ENCODE measurements at regions not wholly inside any gene's neighbourhood (a gene's known extent, or its start where the extent isn't known, plus 50 kb on each side); places are given as distances from the start of the nearest gene placed in this dataset.

DNA sequence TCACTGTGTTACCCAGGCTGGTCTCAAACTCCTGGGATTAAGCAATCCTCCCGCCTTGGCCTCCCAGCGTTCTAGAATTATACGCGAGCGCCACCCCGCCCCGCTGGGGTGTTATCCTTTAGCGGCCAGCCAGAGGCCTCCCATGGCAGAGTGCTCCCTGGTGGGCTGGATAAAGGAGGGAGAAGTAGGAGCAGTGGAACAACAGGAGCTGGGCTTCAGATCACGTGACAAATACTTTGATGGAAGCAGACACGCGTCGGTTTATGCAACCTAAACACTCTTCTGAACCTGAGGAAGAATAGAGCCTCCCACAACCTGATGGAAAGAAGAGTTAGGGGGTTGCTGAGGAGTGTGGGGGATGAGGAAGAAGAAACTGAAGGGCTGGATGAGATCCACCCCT, 2114.0 kb downstream of the TP53TG3F start:
- Mint-ChIP-seq H3K4me3 (no peak overlapping the region), H3K4me1 (no peaks in the 10 kb centered on the region), H3K36me3 (peaks cover 70% of the 10 kb centered on the region), H3K27ac (no peak overlapping the region), H3K9me3 (peaks cover 65% of the 10 kb centered on the region), H3K27me3 (ENCODE audit: low read depth) (peaks cover 6% of the 10 kb centered on the region)
- POLR2A ChIA-PET = no interaction called here
- TF ChIP-seq, protein P1, sequence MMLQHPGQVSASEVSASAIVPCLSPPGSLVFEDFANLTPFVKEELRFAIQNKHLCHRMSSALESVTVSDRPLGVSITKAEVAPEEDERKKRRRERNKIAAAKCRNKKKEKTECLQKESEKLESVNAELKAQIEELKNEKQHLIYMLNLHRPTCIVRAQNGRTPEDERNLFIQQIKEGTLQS (CRISPR knock-in tag; conservative IDR thresholded peaks at IDR 0.05) = no peak
- TF ChIP-seq, protein P2, sequence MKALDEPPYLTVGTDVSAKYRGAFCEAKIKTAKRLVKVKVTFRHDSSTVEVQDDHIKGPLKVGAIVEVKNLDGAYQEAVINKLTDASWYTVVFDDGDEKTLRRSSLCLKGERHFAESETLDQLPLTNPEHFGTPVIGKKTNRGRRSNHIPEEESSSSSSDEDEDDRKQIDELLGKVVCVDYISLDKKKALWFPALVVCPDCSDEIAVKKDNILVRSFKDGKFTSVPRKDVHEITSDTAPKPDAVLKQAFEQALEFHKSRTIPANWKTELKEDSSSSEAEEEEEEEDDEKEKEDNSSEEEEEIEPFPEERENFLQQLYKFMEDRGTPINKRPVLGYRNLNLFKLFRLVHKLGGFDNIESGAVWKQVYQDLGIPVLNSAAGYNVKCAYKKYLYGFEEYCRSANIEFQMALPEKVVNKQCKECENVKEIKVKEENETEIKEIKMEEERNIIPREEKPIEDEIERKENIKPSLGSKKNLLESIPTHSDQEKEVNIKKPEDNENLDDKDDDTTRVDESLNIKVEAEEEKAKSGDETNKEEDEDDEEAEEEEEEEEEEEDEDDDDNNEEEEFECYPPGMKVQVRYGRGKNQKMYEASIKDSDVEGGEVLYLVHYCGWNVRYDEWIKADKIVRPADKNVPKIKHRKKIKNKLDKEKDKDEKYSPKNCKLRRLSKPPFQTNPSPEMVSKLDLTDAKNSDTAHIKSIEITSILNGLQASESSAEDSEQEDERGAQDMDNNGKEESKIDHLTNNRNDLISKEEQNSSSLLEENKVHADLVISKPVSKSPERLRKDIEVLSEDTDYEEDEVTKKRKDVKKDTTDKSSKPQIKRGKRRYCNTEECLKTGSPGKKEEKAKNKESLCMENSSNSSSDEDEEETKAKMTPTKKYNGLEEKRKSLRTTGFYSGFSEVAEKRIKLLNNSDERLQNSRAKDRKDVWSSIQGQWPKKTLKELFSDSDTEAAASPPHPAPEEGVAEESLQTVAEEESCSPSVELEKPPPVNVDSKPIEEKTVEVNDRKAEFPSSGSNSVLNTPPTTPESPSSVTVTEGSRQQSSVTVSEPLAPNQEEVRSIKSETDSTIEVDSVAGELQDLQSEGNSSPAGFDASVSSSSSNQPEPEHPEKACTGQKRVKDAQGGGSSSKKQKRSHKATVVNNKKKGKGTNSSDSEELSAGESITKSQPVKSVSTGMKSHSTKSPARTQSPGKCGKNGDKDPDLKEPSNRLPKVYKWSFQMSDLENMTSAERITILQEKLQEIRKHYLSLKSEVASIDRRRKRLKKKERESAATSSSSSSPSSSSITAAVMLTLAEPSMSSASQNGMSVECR (CRISPR knock-in tag; IDR thresholded peaks at IDR 0.05; ENCODE audit: borderline replicate concordance) = no peak
- TF ChIP-seq, protein P3, sequence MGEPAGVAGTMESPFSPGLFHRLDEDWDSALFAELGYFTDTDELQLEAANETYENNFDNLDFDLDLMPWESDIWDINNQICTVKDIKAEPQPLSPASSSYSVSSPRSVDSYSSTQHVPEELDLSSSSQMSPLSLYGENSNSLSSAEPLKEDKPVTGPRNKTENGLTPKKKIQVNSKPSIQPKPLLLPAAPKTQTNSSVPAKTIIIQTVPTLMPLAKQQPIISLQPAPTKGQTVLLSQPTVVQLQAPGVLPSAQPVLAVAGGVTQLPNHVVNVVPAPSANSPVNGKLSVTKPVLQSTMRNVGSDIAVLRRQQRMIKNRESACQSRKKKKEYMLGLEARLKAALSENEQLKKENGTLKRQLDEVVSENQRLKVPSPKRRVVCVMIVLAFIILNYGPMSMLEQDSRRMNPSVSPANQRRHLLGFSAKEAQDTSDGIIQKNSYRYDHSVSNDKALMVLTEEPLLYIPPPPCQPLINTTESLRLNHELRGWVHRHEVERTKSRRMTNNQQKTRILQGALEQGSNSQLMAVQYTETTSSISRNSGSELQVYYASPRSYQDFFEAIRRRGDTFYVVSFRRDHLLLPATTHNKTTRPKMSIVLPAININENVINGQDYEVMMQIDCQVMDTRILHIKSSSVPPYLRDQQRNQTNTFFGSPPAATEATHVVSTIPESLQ (CRISPR knock-in tag; IDR thresholded peaks at IDR 0.05) = no peak
- TF ChIP-seq GABPB1 (CRISPR knock-in tag; IDR thresholded peaks at IDR 0.05) = no peak
- TF ChIP-seq, protein P4, sequence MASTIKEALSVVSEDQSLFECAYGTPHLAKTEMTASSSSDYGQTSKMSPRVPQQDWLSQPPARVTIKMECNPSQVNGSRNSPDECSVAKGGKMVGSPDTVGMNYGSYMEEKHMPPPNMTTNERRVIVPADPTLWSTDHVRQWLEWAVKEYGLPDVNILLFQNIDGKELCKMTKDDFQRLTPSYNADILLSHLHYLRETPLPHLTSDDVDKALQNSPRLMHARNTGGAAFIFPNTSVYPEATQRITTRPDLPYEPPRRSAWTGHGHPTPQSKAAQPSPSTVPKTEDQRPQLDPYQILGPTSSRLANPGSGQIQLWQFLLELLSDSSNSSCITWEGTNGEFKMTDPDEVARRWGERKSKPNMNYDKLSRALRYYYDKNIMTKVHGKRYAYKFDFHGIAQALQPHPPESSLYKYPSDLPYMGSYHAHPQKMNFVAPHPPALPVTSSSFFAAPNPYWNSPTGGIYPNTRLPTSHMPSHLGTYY (CRISPR knock-in tag; IDR thresholded peaks at IDR 0.05) = no peak
- TF ChIP-seq, protein P5, sequence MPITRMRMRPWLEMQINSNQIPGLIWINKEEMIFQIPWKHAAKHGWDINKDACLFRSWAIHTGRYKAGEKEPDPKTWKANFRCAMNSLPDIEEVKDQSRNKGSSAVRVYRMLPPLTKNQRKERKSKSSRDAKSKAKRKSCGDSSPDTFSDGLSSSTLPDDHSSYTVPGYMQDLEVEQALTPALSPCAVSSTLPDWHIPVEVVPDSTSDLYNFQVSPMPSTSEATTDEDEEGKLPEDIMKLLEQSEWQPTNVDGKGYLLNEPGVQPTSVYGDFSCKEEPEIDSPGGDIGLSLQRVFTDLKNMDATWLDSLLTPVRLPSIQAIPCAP (CRISPR knock-in tag; IDR thresholded peaks at IDR 0.05) = no peak
- TF ChIP-seq KAT7 (CRISPR knock-in tag; IDR thresholded peaks at IDR 0.05; ENCODE audit: borderline replicate concordance) = no peak
- ATAC-seq (no peak), DNase-seq (ENCODE audit: low spot score) (no peak)
- CTCF ChIA-PET = no interaction called here

DNA sequence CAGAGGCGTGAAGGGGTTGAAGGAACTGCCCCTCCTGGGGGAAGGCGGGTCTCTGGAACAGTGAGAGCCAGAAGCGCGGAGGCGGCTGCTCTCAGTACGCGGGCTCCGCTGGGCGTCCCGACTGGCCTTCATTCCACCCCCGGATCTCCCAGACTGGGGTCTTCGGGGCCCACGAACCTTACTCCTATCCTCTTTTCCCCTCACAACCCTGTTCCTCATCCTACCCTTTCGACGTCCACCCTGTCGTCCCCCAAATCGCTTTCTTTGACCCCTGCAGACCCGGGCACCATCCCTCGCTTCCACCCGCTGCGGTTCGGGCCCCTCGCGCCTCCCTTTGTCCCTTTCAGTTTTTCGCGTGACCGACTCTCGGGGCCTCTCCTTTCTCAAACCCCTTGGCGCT, 2114.6 kb downstream of the TP53TG3F start:
- H3K27ac Mint-ChIP-seq = no peak overlapping the region
- peaks cover 70% of the 10 kb centered on the region for H3K36me3 Mint-ChIP-seq
- peaks cover 65% of the 10 kb centered on the region for H3K9me3 Mint-ChIP-seq
- ChIA-PET CTCF (no interaction called here), POLR2A (no interaction called here)
- ATAC-seq (no peak), DNase-seq (ENCODE audit: low spot score) (no peak)
- peaks cover 6% of the 10 kb centered on the region for H3K27me3 Mint-ChIP-seq (ENCODE audit: low read depth)
- no peaks in the 10 kb centered on the region for H3K4me1 Mint-ChIP-seq
- no peak overlapping the region for H3K4me3 Mint-ChIP-seq
- TF ChIP-seq, protein P6, sequence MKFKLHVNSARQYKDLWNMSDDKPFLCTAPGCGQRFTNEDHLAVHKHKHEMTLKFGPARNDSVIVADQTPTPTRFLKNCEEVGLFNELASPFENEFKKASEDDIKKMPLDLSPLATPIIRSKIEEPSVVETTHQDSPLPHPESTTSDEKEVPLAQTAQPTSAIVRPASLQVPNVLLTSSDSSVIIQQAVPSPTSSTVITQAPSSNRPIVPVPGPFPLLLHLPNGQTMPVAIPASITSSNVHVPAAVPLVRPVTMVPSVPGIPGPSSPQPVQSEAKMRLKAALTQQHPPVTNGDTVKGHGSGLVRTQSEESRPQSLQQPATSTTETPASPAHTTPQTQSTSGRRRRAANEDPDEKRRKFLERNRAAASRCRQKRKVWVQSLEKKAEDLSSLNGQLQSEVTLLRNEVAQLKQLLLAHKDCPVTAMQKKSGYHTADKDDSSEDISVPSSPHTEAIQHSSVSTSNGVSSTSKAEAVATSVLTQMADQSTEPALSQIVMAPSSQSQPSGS (CRISPR knock-in tag; IDR thresholded peaks at IDR 0.05; ENCODE audit: borderline replicate concordance, low read depth) = no peak
- TF ChIP-seq EMX1 (CRISPR knock-in tag; IDR thresholded peaks at IDR 0.05) (no peak), IRF2 (CRISPR knock-in tag; IDR thresholded peaks at IDR 0.05; ENCODE audit: borderline replicate concordance, low read depth) (no peak), SMAD4 (CRISPR knock-in tag; IDR thresholded peaks at IDR 0.05) (no peak), NR1H2 (CRISPR knock-in tag; IDR thresholded peaks at IDR 0.05) (no peak), ESRRA (CRISPR knock-in tag; IDR thresholded peaks at IDR 0.05; ENCODE audit: borderline replicate concordance) (no peak), NR3C1 (CRISPR knock-in tag; conservative IDR thresholded peaks at IDR 0.05; ENCODE audit: low read depth) (no peak)
- TF ChIP-seq, protein P1 (CRISPR knock-in tag; conservative IDR thresholded peaks at IDR 0.05) = no peak
- TF ChIP-seq, protein P7, sequence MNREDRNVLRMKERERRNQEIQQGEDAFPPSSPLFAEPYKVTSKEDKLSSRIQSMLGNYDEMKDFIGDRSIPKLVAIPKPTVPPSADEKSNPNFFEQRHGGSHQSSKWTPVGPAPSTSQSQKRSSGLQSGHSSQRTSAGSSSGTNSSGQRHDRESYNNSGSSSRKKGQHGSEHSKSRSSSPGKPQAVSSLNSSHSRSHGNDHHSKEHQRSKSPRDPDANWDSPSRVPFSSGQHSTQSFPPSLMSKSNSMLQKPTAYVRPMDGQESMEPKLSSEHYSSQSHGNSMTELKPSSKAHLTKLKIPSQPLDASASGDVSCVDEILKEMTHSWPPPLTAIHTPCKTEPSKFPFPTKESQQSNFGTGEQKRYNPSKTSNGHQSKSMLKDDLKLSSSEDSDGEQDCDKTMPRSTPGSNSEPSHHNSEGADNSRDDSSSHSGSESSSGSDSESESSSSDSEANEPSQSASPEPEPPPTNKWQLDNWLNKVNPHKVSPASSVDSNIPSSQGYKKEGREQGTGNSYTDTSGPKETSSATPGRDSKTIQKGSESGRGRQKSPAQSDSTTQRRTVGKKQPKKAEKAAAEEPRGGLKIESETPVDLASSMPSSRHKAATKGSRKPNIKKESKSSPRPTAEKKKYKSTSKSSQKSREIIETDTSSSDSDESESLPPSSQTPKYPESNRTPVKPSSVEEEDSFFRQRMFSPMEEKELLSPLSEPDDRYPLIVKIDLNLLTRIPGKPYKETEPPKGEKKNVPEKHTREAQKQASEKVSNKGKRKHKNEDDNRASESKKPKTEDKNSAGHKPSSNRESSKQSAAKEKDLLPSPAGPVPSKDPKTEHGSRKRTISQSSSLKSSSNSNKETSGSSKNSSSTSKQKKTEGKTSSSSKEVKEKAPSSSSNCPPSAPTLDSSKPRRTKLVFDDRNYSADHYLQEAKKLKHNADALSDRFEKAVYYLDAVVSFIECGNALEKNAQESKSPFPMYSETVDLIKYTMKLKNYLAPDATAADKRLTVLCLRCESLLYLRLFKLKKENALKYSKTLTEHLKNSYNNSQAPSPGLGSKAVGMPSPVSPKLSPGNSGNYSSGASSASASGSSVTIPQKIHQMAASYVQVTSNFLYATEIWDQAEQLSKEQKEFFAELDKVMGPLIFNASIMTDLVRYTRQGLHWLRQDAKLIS (CRISPR knock-in tag; IDR thresholded peaks at IDR 0.05; ENCODE audit: borderline replicate concordance) = no peak
- TF ChIP-seq, protein P8, sequence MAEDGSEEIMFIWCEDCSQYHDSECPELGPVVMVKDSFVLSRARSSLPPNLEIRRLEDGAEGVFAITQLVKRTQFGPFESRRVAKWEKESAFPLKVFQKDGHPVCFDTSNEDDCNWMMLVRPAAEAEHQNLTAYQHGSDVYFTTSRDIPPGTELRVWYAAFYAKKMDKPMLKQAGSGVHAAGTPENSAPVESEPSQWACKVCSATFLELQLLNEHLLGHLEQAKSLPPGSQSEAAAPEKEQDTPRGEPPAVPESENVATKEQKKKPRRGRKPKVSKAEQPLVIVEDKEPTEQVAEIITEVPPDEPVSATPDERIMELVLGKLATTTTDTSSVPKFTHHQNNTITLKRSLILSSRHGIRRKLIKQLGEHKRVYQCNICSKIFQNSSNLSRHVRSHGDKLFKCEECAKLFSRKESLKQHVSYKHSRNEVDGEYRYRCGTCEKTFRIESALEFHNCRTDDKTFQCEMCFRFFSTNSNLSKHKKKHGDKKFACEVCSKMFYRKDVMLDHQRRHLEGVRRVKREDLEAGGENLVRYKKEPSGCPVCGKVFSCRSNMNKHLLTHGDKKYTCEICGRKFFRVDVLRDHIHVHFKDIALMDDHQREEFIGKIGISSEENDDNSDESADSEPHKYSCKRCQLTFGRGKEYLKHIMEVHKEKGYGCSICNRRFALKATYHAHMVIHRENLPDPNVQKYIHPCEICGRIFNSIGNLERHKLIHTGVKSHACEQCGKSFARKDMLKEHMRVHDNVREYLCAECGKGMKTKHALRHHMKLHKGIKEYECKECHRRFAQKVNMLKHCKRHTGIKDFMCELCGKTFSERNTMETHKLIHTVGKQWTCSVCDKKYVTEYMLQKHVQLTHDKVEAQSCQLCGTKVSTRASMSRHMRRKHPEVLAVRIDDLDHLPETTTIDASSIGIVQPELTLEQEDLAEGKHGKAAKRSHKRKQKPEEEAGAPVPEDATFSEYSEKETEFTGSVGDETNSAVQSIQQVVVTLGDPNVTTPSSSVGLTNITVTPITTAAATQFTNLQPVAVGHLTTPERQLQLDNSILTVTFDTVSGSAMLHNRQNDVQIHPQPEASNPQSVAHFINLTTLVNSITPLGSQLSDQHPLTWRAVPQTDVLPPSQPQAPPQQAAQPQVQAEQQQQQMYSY (CRISPR knock-in tag; IDR thresholded peaks at IDR 0.05) = no peak

All from WTC11 (cell line).